ENCODE measurements at regions not wholly inside any gene's neighbourhood (a gene's known extent, or its start where the extent isn't known, plus 50 kb on each side); places are given as distances from the start of the nearest gene placed in this dataset.

GRCh38 chr7:46451846-46452245, 530.8 kb upstream of the IGFBP3 start:
- no peak overlapping the region for H3K27ac ChIP-seq (ENCODE audit: low read depth, low read length)
- H3K27me3 ChIP-seq (ENCODE audit: insufficient read depth, low read length), result no peaks in the 10 kb centered on the region
- no peak overlapping the region for H2AFZ ChIP-seq (ENCODE audit: low read depth, low read length, poor library complexity, severe bottlenecking)
- H3K9me3 ChIP-seq (ENCODE audit: control insufficient read depth in 1 of 2, insufficient read depth in 1 of 2, low read depth in 1 of 2, low read length in 2 of 2), result no peaks in the 10 kb centered on the region
- H3K4me2 ChIP-seq (ENCODE audit: low read length), result no peak overlapping the region
- ChIA-PET POLR2A (no interaction called here), CTCF (no interaction called here), RAD21 (ENCODE audit: low non-redundant PET in 1 of 2, low total read pairs in 2 of 2, uncharacterized antibody in 2 of 2, unreplicated experiment in 2 of 2) (no interaction called here)
- no peak overlapping the region for H3K4me3 ChIP-seq (replicated peaks in 1 of 2; ENCODE audit: low read depth in 1 of 2, low read length in 2 of 2)
- no peaks in the 10 kb centered on the region for H3K9me2 ChIP-seq (ENCODE audit: insufficient read depth)
- H3K4me1 ChIP-seq (ENCODE audit: control insufficient read depth in 1 of 2, insufficient read depth in 2 of 2, low read length in 2 of 2), result no peaks in the 10 kb centered on the region; a peak in 1 of 4 replicates
- intact Hi-C loops (cut with micrococcal nuclease), result no loop called here
- ATAC-seq (no peak), DNase-seq (ENCODE audit: low read depth, low spot score) (no peak)
- H4K20me1 ChIP-seq (ENCODE audit: insufficient read depth), result no peaks in the 10 kb centered on the region
- no peaks in the 10 kb centered on the region for H3K36me3 ChIP-seq (ENCODE audit: control insufficient read depth in 1 of 2, insufficient read depth in 2 of 2, low read length in 2 of 2)
- BruUV-seq (replicated peaks), result no TSS peak
- H3K79me2 ChIP-seq (ENCODE audit: insufficient read depth, low read length), result no peaks in the 10 kb centered on the region
- TF ChIP-seq RAD21 (IDR thresholded peaks at IDR 0.05; ENCODE audit: low read depth) (no peak), MAX (IDR thresholded peaks at IDR 0.05) (no peak), EZH2phosphoT487 (IDR thresholded peaks at IDR 0.05; ENCODE audit: borderline replicate concordance) (no peak)
- no peak overlapping the region for H3K9ac ChIP-seq (ENCODE audit: low read length)

- no peaks in the 10 kb centered on the region for H3K36me3 ChIP-seq (ENCODE audit: control insufficient read depth in 1 of 2, insufficient read depth in 2 of 2, low read length in 2 of 2)
- RAD21 ChIA-PET (ENCODE audit: low non-redundant PET in 1 of 2, low total read pairs in 2 of 2, uncharacterized antibody in 2 of 2, unreplicated experiment in 2 of 2), result no interaction called here
- no peak for ATAC-seq
- no peaks in the 10 kb centered on the region for H4K20me1 ChIP-seq (ENCODE audit: insufficient read depth)
- H3K4me3 ChIP-seq (replicated peaks in 1 of 2; ENCODE audit: low read depth in 1 of 2, low read length in 2 of 2), result no peak overlapping the region
- H3K9me3 ChIP-seq (ENCODE audit: control insufficient read depth in 1 of 2, insufficient read depth in 1 of 2, low read depth in 1 of 2, low read length in 2 of 2), result no peaks in the 10 kb centered on the region
- no peaks in the 10 kb centered on the region for H3K27me3 ChIP-seq (ENCODE audit: insufficient read depth, low read length)
- POLR2A ChIA-PET, result no interaction called here
- no peaks in the 10 kb centered on the region for H3K9me2 ChIP-seq (ENCODE audit: insufficient read depth)
- H3K4me1 ChIP-seq (ENCODE audit: control insufficient read depth in 1 of 2, insufficient read depth in 2 of 2, low read length in 2 of 2), result no peaks in the 10 kb centered on the region
- H3K9ac ChIP-seq (ENCODE audit: low read length), result no peak overlapping the region
- intact Hi-C loops (cut with micrococcal nuclease), result no loop called here
- H3K79me2 ChIP-seq (ENCODE audit: insufficient read depth, low read length), result no peaks in the 10 kb centered on the region
- no TSS peak for BruUV-seq (replicated peaks)
- no peak overlapping the region for H3K4me2 ChIP-seq (ENCODE audit: low read length)
- no peak overlapping the region for H2AFZ ChIP-seq (ENCODE audit: low read depth, low read length, poor library complexity, severe bottlenecking)
- no peak for DNase-seq (ENCODE audit: low read depth, low spot score)
- CTCF ChIA-PET, result no interaction called here
- no peak for TF ChIP-seq EGR1 (IDR thresholded peaks at IDR 0.05; ENCODE audit: low read depth)
- TF ChIP-seq RAD21 (IDR thresholded peaks at IDR 0.05; ENCODE audit: low read depth), result no peak
- TF ChIP-seq SIN3A (IDR thresholded peaks at IDR 0.05; ENCODE audit: low read depth), result no peak
- TF ChIP-seq POLR2A (IDR thresholded peaks at IDR 0.05; ENCODE audit: borderline replicate concordance, extremely low read depth, insufficient read depth, insufficient read length), result no peak
- H3K27ac ChIP-seq (ENCODE audit: low read depth, low read length), result no peak overlapping the region
Observed at GRCh38 chr7:46450886-46451285, 529.8 kb upstream of the IGFBP3 start.
